ENCODE measurements at regions not wholly inside any gene's neighbourhood (a gene's known extent, or its start where the extent isn't known, plus 50 kb on each side); places are given as distances from the start of the nearest gene placed in this dataset.
A peak's percentile ranks its signal among the peaks of the same experiment; 100 is the strongest.

GRCh38 chr2:196239622-196240587 is 68.5 kb upstream of the STK17B start:
- no peak overlapping the region for H3K27ac ChIP-seq (ENCODE audit: insufficient read length, low read depth, low read length)
- no CpG with 5 or more reads among the region's 10 CpGs for WGBS (ENCODE audit: extremely low coverage, insufficient read length, low lambda C conversion rate)

More at GRCh38 chr2:196239622-196240587, 68.5 kb upstream of the STK17B start:
- Histone ChIP-seq H4K8ac (replicated peaks; ENCODE audit: insufficient read length, low read depth, low read length) (no peak overlapping the region), H3K14ac (ENCODE audit: insufficient read depth, low read length) (no peak overlapping the region), H3K4me1 (ENCODE audit: insufficient read depth, low read length) (no peaks in the 10 kb centered on the region), H2BK5ac (ENCODE audit: insufficient read length, low read length) (no peak overlapping the region), H2BK12ac (ENCODE audit: insufficient read length, low read depth, low read length) (no peak overlapping the region), H3K18ac (ENCODE audit: insufficient read length, low read depth, low read length) (no peak overlapping the region), H3K27me3 (ENCODE audit: insufficient read depth, low read length) (no peaks in the 10 kb centered on the region), H3K23ac (ENCODE audit: insufficient read length, low read depth, low read length) (no peak overlapping the region), H3T11ph (ENCODE audit: low read length) (no peak overlapping the region), H3K9ac (ENCODE audit: extremely low read depth, insufficient read length, low read length) (no peak overlapping the region), H2BK20ac (ENCODE audit: low read depth, low read length, poor library complexity, severe bottlenecking) (no peak overlapping the region), H3K4ac (ENCODE audit: low read depth, low read length) (no peak overlapping the region), H2AFZ (ENCODE audit: low read length) (no peak overlapping the region), H3K56ac (ENCODE audit: insufficient read length, low read depth, low read length) (no peak overlapping the region), H2BK15ac (ENCODE audit: low read depth, low read length) (no peak overlapping the region), H3K4me2 (ENCODE audit: insufficient read depth, insufficient read length, low read length) (no peak overlapping the region), H4K5ac (ENCODE audit: insufficient read length, low read depth, low read length) (no peak overlapping the region), H4K91ac (ENCODE audit: insufficient read length, low read depth, low read length) (no peak overlapping the region), H4K20me1 (ENCODE audit: control insufficient read depth, insufficient read depth, insufficient read length) (no peaks in the 10 kb centered on the region), H2AK5ac (ENCODE audit: insufficient read length, low read length) (no peak overlapping the region), H3K79me2 (ENCODE audit: insufficient read depth, low read length) (no peaks in the 10 kb centered on the region), H3K23me2 (ENCODE audit: insufficient read length, low read depth, low read length, poor library complexity, severe bottlenecking) (no peaks in the 10 kb centered on the region), H3K9me3 (ENCODE audit: control insufficient read depth, low read depth, low read length) (no peaks in the 10 kb centered on the region), H2BK120ac (ENCODE audit: low read depth, low read length, poor library complexity, severe bottlenecking) (no peak overlapping the region), H3K79me1 (ENCODE audit: insufficient read depth, low read depth, low read length, poor library complexity, severe bottlenecking) (no peaks in the 10 kb centered on the region)
- Mint-ChIP-seq H3K27me3 (ENCODE audit: low read depth) (no peaks in the 10 kb centered on the region), H3K36me3 (ENCODE audit: insufficient read depth in 1 of 3, low read depth in 3 of 3) (no peaks in the 10 kb centered on the region), H3K27ac (peak overlapping the region in 2 of 3 experiments; percentile 17 to 46; a peak in 3 of 7 replicates), H3K4me3 (no peak overlapping the region), H3K4me1 (peaks cover 0 to 2% of the 10 kb centered on the region in 2 experiments; a peak in 1 of 4 replicates), H3K9me3 (peaks cover 0 to 3% of the 10 kb centered on the region in 2 experiments; a peak in 1 of 5 replicates)
- no peak for TF ChIP-seq CTCF (conservative IDR thresholded peaks at IDR 0.05)
- no peak for DNase-seq

All from H9 (cell line).